B cell (primary cell): ENCODE measurements at regions not wholly inside any gene's neighbourhood (a gene's known extent, or its start where the extent isn't known, plus 50 kb on each side); places are given as distances from the start of the nearest gene placed in this dataset.

Experiments
- ATAC-seq: fragments of 200-7000 bp; cut with Tn5 transposase; one replicate; pipeline ENCODE4 v1.10.0; 2021; ENCODE audit warnings: low read depth, mild to moderate bottlenecking, moderate number of reproducible peaks, moderate library complexity
- CTCF ChIA-PET: fragments of 350-600 bp; sonication (Branson Sonifier 250); formaldehyde crosslinking; loops from one replicate; lab custom pipeline; 2021; ENCODE audit warnings: antibody characterized with exemption, inconsistent platforms; lab: Charles Lee
- POLR2A ChIA-PET: fragments of 350-600 bp; sonication (Branson Sonifier 250); formaldehyde crosslinking; loops from one replicate; lab custom pipeline; 2021; ENCODE audit warnings: antibody characterized with exemption; lab: Charles Lee
- DNase-seq: peaks from one replicate; pipeline ENCODE4 v3.0.0; 2013
- H2AFZ ChIP-seq: 2 replicates; pipeline ENCODE4 v1.6.1; 2012; ENCODE audit warnings: mild to moderate bottlenecking, low read depth, low read length; ENCODE audit not compliant: insufficient read depth, poor library complexity, severe bottlenecking
- H3K27ac ChIP-seq, 2 donors: 1 replicate in 1 of 2; 2 replicates in 1 of 2; pipeline ENCODE4 v1.5.1; 2012 to 2013; ENCODE audit warnings: low read length in 2 of 2, mild to moderate bottlenecking in 2 of 2, moderate library complexity in 1 of 2
- H3K27me3 ChIP-seq, 4 experiments: fragments of 200-600 bp in 1 of 4; sonication (generic) in 1 of 4; replicated peaks in 1 of 4; 1 replicate in 2 of 4; 2 replicates in 2 of 4; pipeline versions ENCODE4 v1.6.1 to v1.7.0; 2013 to 2016; ENCODE audit warnings: low read length in 3 of 4, mild to moderate bottlenecking in 2 of 4, mixed read lengths in 1 of 4, moderate library complexity in 1 of 4; ENCODE audit not compliant: insufficient read depth in 4 of 4, control insufficient read depth in 3 of 4; ENCODE audit errors: control extremely low read depth in 1 of 4
- H3K36me3 ChIP-seq, 2 experiments: replicated peaks in 1 of 2; 1 replicate in 1 of 2; 2 replicates in 1 of 2; pipeline versions ENCODE4 v1.6.1 to v1.7.1; 2013; ENCODE audit warnings: low read length in 1 of 2; ENCODE audit not compliant: insufficient read depth in 2 of 2, control insufficient read depth in 1 of 2; ENCODE audit errors: control extremely low read depth in 1 of 2, extremely low read depth in 1 of 2
- H3K4me1 ChIP-seq, 2 donors: fragments of 200-600 bp in 1 of 2; sonication (generic) in 1 of 2; 1 replicate in 1 of 2; 2 replicates in 1 of 2; pipeline versions ENCODE4 v1.5.1 to v1.6.1; 2013 to 2017; ENCODE audit warnings: low read length in 2 of 2; ENCODE audit not compliant: control insufficient read depth in 2 of 2, insufficient read depth in 2 of 2
- H3K4me2 ChIP-seq: replicated peaks from 2 replicates; pipeline ENCODE3; 2012; ENCODE audit warnings: mild to moderate bottlenecking, low read depth, low read length; ENCODE audit not compliant: poor library complexity, severe bottlenecking
- H3K4me3 ChIP-seq, 5 experiments: fragments of 200-600 bp in 1 of 5; sonication (generic) in 1 of 5; 1 replicate in 3 of 5; 2 replicates in 2 of 5; pipeline versions ENCODE4 v1.5.1 to v1.7.0; 2011 to 2016; ENCODE audit warnings: low read length in 4 of 5, mild to moderate bottlenecking in 4 of 5, low read depth in 2 of 5, control low read depth in 1 of 5, moderate library complexity in 1 of 5; ENCODE audit not compliant: insufficient read depth in 1 of 5; ENCODE audit errors: control extremely low read depth in 1 of 5, extremely low read depth in 1 of 5
- H3K79me2 ChIP-seq: fragments of 200-600 bp; sonication (generic); one replicate; pipeline ENCODE4 v1.6.0; 2016; ENCODE audit warnings: low read length; ENCODE audit not compliant: control insufficient read depth, insufficient read depth
- H3K9ac ChIP-seq: fragments of 200-600 bp; sonication (generic); 2 replicates; pipeline ENCODE4 v1.6.1; 2017; ENCODE audit warnings: mild to moderate bottlenecking, low read length, moderate library complexity
- H3K9me3 ChIP-seq, 3 donors: one replicate each; pipeline versions ENCODE4 v1.6.1 to v1.7.1; 2013; ENCODE audit warnings: low read length in 2 of 3; ENCODE audit not compliant: control insufficient read depth in 2 of 3, insufficient read depth in 1 of 3; ENCODE audit errors: control extremely low read depth in 1 of 3
- H4K20me1 ChIP-seq: 2 replicates; pipeline ENCODE4 v1.6.0; 2012; ENCODE audit warnings: mild to moderate bottlenecking, low read length; ENCODE audit not compliant: insufficient read depth, control insufficient read depth, poor library complexity, severe bottlenecking
- H3K27ac Mint-ChIP-seq: one replicate; pipeline ENCODE4 v1.8.0; 2021; ENCODE audit warnings: mixed read lengths
- H3K27me3 Mint-ChIP-seq: one replicate; pipeline ENCODE4 v1.8.0; 2021; ENCODE audit warnings: mixed read lengths
- H3K4me1 Mint-ChIP-seq: one replicate; pipeline ENCODE4 v1.8.0; 2021; ENCODE audit warnings: mixed read lengths
- H3K4me3 Mint-ChIP-seq: one replicate; pipeline ENCODE4 v1.8.0; 2021; ENCODE audit warnings: mixed read lengths
- H3K9me3 Mint-ChIP-seq: one replicate; pipeline ENCODE4 v1.8.0; 2022; ENCODE audit warnings: mixed read lengths; ENCODE audit not compliant: insufficient read depth
- EZH2 ChIP-seq: IDR thresholded peaks from 2 replicates; pipeline ENCODE4 v1.6.1; 2012; ENCODE audit warnings: borderline replicate concordance, low read depth, mild to moderate bottlenecking, moderate library complexity, low read length; ENCODE audit not compliant: insufficient read depth, poor library complexity, severe bottlenecking
- WGBS: methylation state at CpG from one replicate; pipeline ENCODE4 v1.1.5; 2013; ENCODE audit warnings: missing lambda C conversion rate; ENCODE audit not compliant: insufficient coverage; 5-methylcytosine and 5-hydroxymethylcytosine counted together
- intact Hi-C: fragments of 100-400 bp; cut with micrococcal nuclease; formaldehyde crosslinking; loops from one replicate; pipeline ENCODE4 v1.10.0; 2022
- TF ChIP-seq, protein P1 (sequence below): fragments of 200-600 bp; IDR thresholded peaks from one replicate; pipeline ENCODE4 v1.8.0; 2022; ENCODE audit warnings: antibody characterized with exemption, mild to moderate bottlenecking

DNA sequence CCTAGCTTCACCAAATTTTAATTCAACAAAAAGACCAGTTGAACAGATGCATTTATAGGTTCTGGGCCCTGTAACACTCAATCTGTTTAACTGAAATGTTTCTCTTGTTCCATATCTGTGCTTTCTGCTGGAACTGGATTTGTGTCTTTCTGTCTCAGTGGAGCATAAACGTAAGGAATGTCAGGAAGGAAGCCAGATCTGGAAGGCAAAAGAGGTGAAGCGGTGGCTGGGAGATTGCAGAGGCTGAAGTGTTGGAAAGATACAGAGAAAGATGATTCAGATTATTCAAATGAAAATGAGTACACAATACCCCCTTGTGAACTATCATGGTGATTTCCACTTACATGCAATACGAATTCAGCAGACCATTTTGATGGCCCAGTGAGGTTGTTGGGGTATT is 406.8 kb downstream of the BRINP1 start:
- intact Hi-C loops, result no loop called here
- no peaks in the 10 kb centered on the region for H4K20me1 ChIP-seq
- no peaks in the 10 kb centered on the region for H3K27me3 ChIP-seq
- CTCF ChIA-PET, result no interaction called here
- H3K9me3 Mint-ChIP-seq, result no peaks in the 10 kb centered on the region
- no peak overlapping the region for H3K27ac ChIP-seq
- no peaks in the 10 kb centered on the region for H3K27me3 Mint-ChIP-seq
- DNase-seq (no peak), ATAC-seq (no peak)
- no peaks in the 10 kb centered on the region for H3K4me1 Mint-ChIP-seq
- H3K9ac ChIP-seq, result no peak overlapping the region
- WGBS, result 33% methylated on average over 1 of the region's 3 CpGs
- no peaks in the 10 kb centered on the region for H3K79me2 ChIP-seq
- H3K4me2 ChIP-seq, result no peak overlapping the region
- no peak overlapping the region for H3K4me3 Mint-ChIP-seq
- no peak overlapping the region for H3K4me3 ChIP-seq
- H3K27ac Mint-ChIP-seq, result no peak overlapping the region
- H3K36me3 ChIP-seq, result no peaks in the 10 kb centered on the region
- H3K9me3 ChIP-seq, result no peaks in the 10 kb centered on the region
- POLR2A ChIA-PET, result no interaction called here
- no peak overlapping the region for H2AFZ ChIP-seq
- H3K4me1 ChIP-seq, result no peaks in the 10 kb centered on the region
- TF ChIP-seq, protein P1, sequence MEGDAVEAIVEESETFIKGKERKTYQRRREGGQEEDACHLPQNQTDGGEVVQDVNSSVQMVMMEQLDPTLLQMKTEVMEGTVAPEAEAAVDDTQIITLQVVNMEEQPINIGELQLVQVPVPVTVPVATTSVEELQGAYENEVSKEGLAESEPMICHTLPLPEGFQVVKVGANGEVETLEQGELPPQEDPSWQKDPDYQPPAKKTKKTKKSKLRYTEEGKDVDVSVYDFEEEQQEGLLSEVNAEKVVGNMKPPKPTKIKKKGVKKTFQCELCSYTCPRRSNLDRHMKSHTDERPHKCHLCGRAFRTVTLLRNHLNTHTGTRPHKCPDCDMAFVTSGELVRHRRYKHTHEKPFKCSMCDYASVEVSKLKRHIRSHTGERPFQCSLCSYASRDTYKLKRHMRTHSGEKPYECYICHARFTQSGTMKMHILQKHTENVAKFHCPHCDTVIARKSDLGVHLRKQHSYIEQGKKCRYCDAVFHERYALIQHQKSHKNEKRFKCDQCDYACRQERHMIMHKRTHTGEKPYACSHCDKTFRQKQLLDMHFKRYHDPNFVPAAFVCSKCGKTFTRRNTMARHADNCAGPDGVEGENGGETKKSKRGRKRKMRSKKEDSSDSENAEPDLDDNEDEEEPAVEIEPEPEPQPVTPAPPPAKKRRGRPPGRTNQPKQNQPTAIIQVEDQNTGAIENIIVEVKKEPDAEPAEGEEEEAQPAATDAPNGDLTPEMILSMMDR, result no peak
- no peak for TF ChIP-seq EZH2

DNA sequence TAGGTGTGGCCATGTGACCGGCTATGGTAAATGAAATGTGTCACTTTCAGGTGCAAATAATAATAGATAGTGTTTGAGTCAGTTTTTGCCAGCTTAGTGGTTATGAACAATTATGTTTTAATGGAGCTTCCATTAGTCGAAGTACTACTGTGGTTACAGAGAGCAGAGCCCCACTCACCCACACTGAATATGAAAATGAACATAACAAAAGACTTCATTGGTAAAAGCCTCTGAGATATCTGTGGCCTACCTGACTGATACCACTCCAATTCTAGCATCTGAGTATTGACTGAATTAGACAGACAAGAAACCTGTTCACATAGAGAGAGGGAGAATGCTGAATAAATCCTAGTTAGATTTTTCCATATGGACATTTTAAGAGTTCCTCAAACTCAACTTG is 405.6 kb downstream of the BRINP1 start:
- TF ChIP-seq EZH2, result no peak
- TF ChIP-seq, protein P1, result no peak
- no peaks in the 10 kb centered on the region for H3K79me2 ChIP-seq
- intact Hi-C loops, result no loop called here
- Mint-ChIP-seq H3K4me1 (no peaks in the 10 kb centered on the region), H3K27me3 (no peaks in the 10 kb centered on the region), H3K27ac (no peak overlapping the region), H3K9me3 (no peaks in the 10 kb centered on the region), H3K4me3 (no peak overlapping the region)
- no peaks in the 10 kb centered on the region for H3K36me3 ChIP-seq
- no CpG with 5 or more reads among the region's 2 CpGs for WGBS
- DNase-seq (no peak), ATAC-seq (no peak)
- H2AFZ ChIP-seq, result no peak overlapping the region
- no peak overlapping the region for H3K4me3 ChIP-seq
- no peak overlapping the region for H3K27ac ChIP-seq
- no peak overlapping the region for H3K9ac ChIP-seq
- no peaks in the 10 kb centered on the region for H3K27me3 ChIP-seq
- POLR2A ChIA-PET, result no interaction called here
- CTCF ChIA-PET, result no interaction called here
- H3K9me3 ChIP-seq, result no peaks in the 10 kb centered on the region
- no peak overlapping the region for H3K4me2 ChIP-seq
- no peaks in the 10 kb centered on the region for H3K4me1 ChIP-seq
- H4K20me1 ChIP-seq, result no peaks in the 10 kb centered on the region
